Bronchial epithelial cell (primary cell): ENCODE measurements at regions not wholly inside any gene's neighbourhood (a gene's known extent, or its start where the extent isn't known, plus 50 kb on each side); places are given as distances from the start of the nearest gene placed in this dataset.

Experiments
- DNase-seq: peaks from one replicate; pipeline ENCODE4 v3.0.0-alpha.2; 2010; ENCODE audit warnings: low read depth
- FAIRE-seq: peaks from 2 replicates; lab custom pipeline; 2011; peaks lifted over from hg19 to GRCh38; lab: Jason Lieb, UNC
- H3K27me3 ChIP-seq: 2 replicates; pipeline ENCODE4 v1.5.1; 2011; ENCODE audit warnings: low read length; ENCODE audit not compliant: control insufficient read depth, insufficient read depth
- H3K36me3 ChIP-seq: 2 replicates; pipeline ENCODE4 v1.5.1; 2011; ENCODE audit warnings: low read length; ENCODE audit not compliant: control insufficient read depth, insufficient read depth
- H3K4me3 ChIP-seq: 2 replicates; pipeline ENCODE4 v1.5.1; 2011; ENCODE audit warnings: mild to moderate bottlenecking, low read depth, low read length, control low read depth
- TF ChIP-seq, protein P1 (sequence below): IDR thresholded peaks from 2 replicates; pipeline ENCODE4 v1.5.1; 2011; ENCODE audit warnings: mild to moderate bottlenecking, moderate library complexity, low read length, control low read depth, inconsistent platforms; ENCODE audit not compliant: insufficient read depth, severe bottlenecking

DNA sequence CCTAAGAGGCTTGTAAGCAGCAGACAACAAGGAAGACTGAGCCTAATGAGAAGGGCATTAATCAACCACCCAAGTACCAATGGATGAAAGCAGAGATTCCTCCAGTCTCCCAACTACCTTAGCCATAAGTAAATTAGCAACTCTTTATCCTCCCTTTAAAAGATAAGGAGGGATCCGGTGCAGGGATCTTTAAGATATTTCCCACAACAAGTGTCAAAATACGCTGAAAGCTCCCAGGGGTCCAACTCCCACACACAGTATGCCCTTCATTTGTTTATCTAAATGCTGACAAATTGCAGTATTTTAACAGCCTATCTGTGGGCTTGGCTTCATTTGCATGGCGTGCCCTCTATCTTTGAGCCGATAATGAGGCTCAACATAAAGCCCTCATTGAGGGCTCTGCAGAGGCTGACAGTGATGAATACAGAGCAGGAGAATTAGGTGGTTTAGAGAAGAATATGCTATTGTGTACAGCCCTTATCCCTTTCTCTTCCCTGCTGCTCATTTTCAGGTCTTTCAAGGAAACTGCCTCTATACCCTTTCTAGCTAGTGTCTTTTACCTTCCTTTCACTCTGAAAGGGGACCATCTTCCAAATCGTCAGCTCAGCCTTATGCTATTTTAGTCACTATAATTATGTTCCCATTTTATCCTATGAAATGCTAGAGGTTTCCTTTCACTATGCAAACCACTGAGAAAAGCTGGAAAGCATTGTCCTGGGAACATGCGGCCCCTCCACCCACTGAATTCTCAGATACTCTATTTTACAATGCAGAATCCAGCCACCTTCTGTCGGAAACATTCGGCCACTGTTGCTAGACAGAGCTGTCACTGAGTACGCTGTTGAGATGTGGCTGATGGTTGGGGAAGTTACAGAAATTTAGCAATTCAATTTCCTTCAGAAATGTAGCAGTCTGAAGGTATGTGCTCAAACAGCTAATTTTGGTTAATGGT, 575.2 kb upstream of the JAG1 start:
- Histone ChIP-seq H3K36me3 (no peaks in the 10 kb centered on the region), H3K4me3 (no peak overlapping the region), H3K27me3 (no peaks in the 10 kb centered on the region)
- FAIRE-seq (no peak), DNase-seq (no peak)
- TF ChIP-seq, protein P1, sequence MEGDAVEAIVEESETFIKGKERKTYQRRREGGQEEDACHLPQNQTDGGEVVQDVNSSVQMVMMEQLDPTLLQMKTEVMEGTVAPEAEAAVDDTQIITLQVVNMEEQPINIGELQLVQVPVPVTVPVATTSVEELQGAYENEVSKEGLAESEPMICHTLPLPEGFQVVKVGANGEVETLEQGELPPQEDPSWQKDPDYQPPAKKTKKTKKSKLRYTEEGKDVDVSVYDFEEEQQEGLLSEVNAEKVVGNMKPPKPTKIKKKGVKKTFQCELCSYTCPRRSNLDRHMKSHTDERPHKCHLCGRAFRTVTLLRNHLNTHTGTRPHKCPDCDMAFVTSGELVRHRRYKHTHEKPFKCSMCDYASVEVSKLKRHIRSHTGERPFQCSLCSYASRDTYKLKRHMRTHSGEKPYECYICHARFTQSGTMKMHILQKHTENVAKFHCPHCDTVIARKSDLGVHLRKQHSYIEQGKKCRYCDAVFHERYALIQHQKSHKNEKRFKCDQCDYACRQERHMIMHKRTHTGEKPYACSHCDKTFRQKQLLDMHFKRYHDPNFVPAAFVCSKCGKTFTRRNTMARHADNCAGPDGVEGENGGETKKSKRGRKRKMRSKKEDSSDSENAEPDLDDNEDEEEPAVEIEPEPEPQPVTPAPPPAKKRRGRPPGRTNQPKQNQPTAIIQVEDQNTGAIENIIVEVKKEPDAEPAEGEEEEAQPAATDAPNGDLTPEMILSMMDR, result no peak

DNA sequence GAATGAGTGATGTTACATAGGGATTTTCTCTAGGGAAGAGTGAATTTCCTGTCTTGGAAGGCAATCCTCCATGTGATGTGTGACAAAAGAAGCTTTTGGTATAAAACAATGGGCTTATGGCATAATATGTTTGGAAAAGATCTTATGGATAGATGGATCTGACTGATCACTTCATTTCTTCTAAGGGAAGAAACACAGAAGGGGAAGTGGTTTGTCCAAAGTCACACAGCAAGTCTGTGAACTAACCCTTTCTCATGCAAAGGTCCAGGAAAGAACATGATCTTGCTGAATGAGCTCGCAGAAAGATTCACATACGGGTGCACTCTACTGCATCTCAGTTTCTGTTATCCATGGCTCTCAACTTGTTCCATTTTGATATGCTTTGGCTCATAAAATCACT, 575.9 kb upstream of the JAG1 start:
- H3K36me3 ChIP-seq, result no peaks in the 10 kb centered on the region
- no peak for FAIRE-seq
- no peak overlapping the region for H3K4me3 ChIP-seq
- TF ChIP-seq, protein P1, result no peak
- no peak for DNase-seq
- H3K27me3 ChIP-seq, result no peaks in the 10 kb centered on the region

DNA sequence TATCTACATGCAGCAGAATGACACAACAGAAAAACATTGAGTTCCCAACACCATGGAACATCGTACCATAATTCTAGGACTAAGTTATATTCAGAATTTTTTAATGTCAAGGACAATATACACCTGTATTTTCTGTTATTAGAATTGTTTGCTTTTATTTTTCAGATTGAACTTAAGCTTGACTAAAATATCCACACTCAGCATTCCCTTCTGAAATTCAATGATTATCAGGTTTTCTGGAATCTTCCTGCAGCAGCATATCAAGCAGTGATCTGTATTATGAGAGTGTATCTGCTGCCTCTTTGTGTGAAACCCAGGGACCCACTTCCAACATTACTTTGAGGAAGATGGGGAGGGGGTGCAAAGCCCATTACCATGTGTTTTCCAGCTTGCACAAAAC, 578.6 kb upstream of the JAG1 start:
- FAIRE-seq (no peak), DNase-seq (no peak)
- TF ChIP-seq, protein P1, result no peak
- Histone ChIP-seq H3K27me3 (no peaks in the 10 kb centered on the region), H3K4me3 (no peak overlapping the region), H3K36me3 (no peaks in the 10 kb centered on the region)

DNA sequence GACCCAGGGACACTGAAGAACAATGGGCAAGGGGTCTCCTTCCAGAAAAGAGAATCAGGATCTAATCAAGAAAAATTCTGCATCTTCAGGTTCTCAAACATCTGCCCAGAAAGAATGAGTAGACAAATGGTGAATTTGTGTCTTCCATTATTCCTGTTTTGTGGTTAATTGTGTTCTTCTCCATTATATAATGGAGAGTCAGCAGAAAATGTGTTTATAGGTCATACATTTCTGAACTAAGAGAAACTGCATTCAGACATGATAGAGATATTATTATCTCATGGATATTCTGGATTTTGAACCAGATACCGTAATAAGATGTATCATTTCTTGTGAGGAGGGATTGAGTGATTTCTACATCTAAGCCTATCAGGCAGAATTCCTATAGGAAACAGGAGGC, 581.7 kb upstream of the JAG1 start:
- FAIRE-seq (no peak), DNase-seq (no peak)
- Histone ChIP-seq H3K36me3 (no peaks in the 10 kb centered on the region), H3K4me3 (no peak overlapping the region), H3K27me3 (no peaks in the 10 kb centered on the region)
- TF ChIP-seq, protein P1, result no peak

DNA sequence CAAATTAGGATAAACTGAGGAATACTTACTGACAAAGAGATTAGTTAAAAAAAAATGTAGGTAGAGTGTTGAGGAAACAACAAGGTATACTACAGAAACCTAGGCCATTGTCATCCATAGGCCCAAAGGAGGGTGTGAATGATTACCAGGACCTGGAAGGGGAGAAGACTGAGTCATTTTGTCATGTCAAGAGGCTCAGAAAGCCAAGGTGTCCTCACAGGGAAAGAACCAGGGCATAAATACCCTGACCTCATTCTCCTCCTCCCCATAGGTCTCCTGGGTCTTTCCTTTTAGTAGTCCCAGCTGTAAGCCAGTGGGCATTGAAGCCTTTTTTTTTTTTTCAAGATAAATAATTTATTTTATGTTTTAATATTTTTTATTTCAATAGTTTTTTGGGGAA, 582.1 kb upstream of the JAG1 start:
- Histone ChIP-seq H3K4me3 (no peak overlapping the region), H3K27me3 (no peaks in the 10 kb centered on the region), H3K36me3 (no peaks in the 10 kb centered on the region)
- TF ChIP-seq, protein P1, result no peak
- no peak for DNase-seq
- no peak for FAIRE-seq
